Skeletal muscle tissue (tissue), 3 donors: ENCODE measurements at regions not wholly inside any gene's neighbourhood (a gene's known extent, or its start where the extent isn't known, plus 50 kb on each side); places are given as distances from the start of the nearest gene placed in this dataset.
"Not testable (repeated sequence)": the region's sequence is repeated elsewhere in the genome, so short reads cannot be mapped to it uniquely, and the experiment has no call there.

Experiments used
- H3K27ac ChIP-seq: one replicate; pipeline ENCODE4 v1.7.0; 2013; ENCODE audit warnings: mild to moderate bottlenecking, low read depth, low read length, inconsistent platforms
- H3K27me3 ChIP-seq, 3 donors: one replicate each; pipeline ENCODE4 v1.7.0; 2013; ENCODE audit warnings: low read length in 3 of 3; ENCODE audit not compliant: control insufficient read depth in 3 of 3, insufficient read depth in 3 of 3
- H3K36me3 ChIP-seq, 3 donors: one replicate each; pipeline ENCODE4 v1.7.0; 2013; ENCODE audit warnings: low read length in 3 of 3; ENCODE audit not compliant: control insufficient read depth in 3 of 3, insufficient read depth in 3 of 3
- H3K4me1 ChIP-seq, 3 donors: one replicate each; pipeline ENCODE4 v1.7.0; 2013; ENCODE audit warnings: low read length in 3 of 3, mild to moderate bottlenecking in 3 of 3; ENCODE audit not compliant: control insufficient read depth in 3 of 3, insufficient read depth in 3 of 3
- H3K4me3 ChIP-seq, 3 donors: one replicate each; pipeline ENCODE4 v1.7.0; 2013; ENCODE audit warnings: low read length in 3 of 3
- H3K9ac ChIP-seq, 3 donors: one replicate each; pipeline ENCODE4 v1.7.0; 2013; ENCODE audit warnings: low read length in 3 of 3, mild to moderate bottlenecking in 3 of 3, moderate library complexity in 2 of 3, low read depth in 1 of 3
- H3K9me3 ChIP-seq, 3 donors: one replicate each; pipeline ENCODE4 v1.7.0; 2013; ENCODE audit warnings: low read length in 3 of 3; ENCODE audit not compliant: control insufficient read depth in 3 of 3
- donor health status: Osteomylitis.

DNA sequence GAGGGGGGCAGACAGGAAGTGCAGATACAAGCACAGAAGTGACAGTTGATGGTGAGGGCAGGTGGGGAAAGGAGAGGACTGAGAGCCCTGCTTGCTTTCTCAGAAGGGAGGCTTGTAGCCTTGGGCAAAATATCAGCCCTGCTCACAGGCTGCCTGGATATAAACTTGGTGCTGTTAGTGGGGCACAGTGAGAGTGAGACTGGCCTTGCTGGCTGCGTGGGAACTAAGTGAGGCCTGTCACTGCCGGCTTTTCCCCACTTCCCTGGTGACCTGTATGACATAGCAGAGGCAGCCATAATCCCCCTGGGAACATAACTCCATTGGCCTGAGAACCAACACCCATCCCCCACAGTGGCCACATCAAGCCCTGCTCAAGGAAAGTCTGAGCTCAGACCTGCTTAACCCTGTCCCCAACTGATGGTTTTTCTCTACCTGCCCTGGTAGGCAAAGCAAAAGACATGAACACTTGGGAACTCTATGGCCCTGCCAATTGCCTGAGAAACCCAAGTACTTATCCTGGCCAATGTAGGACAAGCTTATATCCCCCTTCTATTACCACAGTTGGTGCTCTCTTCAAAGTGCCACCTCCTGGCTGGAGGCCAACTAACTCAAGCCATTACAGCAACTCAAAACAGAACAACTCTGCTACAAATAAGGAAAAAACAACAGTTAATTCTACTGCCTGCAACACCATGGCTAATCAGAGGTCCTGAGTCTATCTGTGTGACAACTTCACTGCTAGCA lies 472.7 kb downstream of the PLPP3 start:
- H3K4me3 ChIP-seq, result no peak overlapping the region
- H3K9me3 ChIP-seq, result peaks cover 0 to 3% (median 0%) of the 10 kb centered on the region in 3 donors
- H3K27me3 ChIP-seq, result no peaks in the 10 kb centered on the region
- no peak overlapping the region for H3K9ac ChIP-seq
- H3K4me1 ChIP-seq, result peaks cover 0 to 4% (median 0%) of the 10 kb centered on the region in 3 donors
- H3K27ac ChIP-seq, result no peak overlapping the region
- H3K36me3 ChIP-seq, result no peaks in the 10 kb centered on the region

DNA sequence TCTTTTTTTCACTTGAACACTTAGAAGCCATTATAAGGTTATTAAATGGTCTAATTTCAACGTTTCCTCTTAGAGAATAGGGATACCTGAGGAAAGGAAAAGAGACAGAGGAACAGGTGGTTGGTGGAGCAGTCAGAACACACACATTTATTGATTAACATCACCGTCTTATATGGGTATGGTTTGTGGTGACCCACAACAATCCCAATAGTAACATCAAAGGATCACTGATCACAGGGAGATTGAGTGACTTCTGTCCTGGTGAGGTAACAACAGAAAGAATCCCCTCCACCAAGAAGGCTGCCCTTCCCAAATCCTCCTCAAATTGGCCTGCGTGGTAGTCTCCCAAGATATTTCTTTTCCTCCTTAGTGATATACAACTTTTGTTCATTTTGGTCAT lies 474.0 kb downstream of the PLPP3 start:
- H3K36me3 ChIP-seq, result no peaks in the 10 kb centered on the region

DNA sequence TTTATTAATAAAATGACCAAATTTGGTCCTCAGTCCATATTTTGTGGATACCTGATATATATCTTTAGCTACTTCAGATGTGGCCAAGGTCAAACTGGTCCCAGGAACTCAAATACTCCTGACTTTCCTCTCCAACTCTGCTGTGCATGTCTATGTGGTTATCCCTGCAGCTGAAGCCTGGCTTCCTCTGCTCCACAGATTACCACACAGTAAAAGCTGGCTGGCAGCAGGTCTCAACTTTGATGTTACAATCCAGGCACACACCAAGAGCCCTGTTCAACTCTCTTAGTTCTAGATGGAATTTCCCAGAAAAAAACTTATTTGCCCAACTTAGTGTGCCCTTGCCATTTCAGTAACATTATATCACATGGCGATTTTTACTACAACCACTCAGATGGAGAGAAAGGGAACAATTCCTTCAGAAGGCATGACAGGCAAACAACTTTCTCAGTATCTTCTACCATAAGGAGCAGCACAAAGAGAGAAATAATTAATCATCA lies 479.5 kb downstream of the PLPP3 start:
- Histone ChIP-seq H3K4me1 (no peaks in the 10 kb centered on the region), H3K4me3 (no peak overlapping the region), H3K27ac (no peak overlapping the region), H3K9me3 (peaks cover 0 to 3% (median 0%) of the 10 kb centered on the region in 3 donors), H3K27me3 (no peaks in the 10 kb centered on the region), H3K36me3 (no peaks in the 10 kb centered on the region), H3K9ac (no peak overlapping the region)

More for the DNA sequence above, 474.0 kb downstream of the PLPP3 start:
- no peak overlapping the region for H3K9ac ChIP-seq
- H3K27me3 ChIP-seq, result no peaks in the 10 kb centered on the region
- no peak overlapping the region for H3K4me3 ChIP-seq
- peaks cover 0 to 3% (median 0%) of the 10 kb centered on the region in 3 donors for H3K9me3 ChIP-seq
- peaks cover 0 to 4% (median 0%) of the 10 kb centered on the region in 3 donors for H3K4me1 ChIP-seq
- no peak overlapping the region for H3K27ac ChIP-seq

DNA sequence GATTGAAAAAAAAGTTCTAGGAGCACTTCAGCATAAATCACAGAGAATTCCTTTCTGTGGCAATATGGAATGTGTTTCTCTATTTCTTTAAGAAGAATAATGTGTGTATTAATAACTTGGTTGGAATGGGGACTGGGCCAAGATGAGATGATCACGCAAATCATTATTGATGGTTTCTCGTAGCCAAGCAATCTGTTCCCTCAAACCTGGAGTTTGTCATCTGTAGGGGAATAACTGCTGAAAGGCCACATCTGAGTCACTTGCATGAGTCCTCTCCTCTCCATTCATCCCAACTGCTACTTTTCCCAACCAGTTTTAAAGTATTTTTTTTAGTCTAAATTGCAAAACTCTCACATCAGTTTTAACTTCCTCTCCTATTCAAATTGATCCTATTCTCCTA lies 480.4 kb downstream of the PLPP3 start:
- Histone ChIP-seq H3K9ac (no peak overlapping the region), H3K27ac (no peak overlapping the region), H3K27me3 (no peaks in the 10 kb centered on the region), H3K9me3 (no peaks in the 10 kb centered on the region), H3K36me3 (no peaks in the 10 kb centered on the region), H3K4me1 (no peaks in the 10 kb centered on the region), H3K4me3 (no peak overlapping the region)

DNA sequence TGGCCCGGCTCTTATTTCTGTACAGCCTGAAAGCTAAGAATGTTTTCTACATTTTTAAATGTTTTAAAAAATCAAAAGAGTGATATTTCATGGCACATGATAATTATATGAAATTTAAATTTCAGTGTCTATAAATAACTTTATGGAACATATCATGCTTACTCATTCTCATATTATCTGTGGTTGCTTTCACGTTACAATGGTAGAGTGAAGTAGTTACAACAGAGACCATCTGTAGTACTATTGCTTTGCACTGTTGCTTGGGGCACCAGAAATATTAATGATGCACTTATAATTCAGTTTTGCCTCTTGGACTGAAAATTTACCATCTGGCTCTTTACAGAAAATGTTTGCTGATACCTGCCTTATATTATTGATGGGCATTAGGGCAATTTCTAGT lies 481.6 kb downstream of the PLPP3 start:
- Histone ChIP-seq H3K27ac (no peak overlapping the region), H3K9me3 (no peaks in the 10 kb centered on the region), H3K27me3 (no peaks in the 10 kb centered on the region), H3K4me3 (no peak overlapping the region), H3K36me3 (no peaks in the 10 kb centered on the region), H3K9ac (no peak overlapping the region), H3K4me1 (no peaks in the 10 kb centered on the region)

DNA sequence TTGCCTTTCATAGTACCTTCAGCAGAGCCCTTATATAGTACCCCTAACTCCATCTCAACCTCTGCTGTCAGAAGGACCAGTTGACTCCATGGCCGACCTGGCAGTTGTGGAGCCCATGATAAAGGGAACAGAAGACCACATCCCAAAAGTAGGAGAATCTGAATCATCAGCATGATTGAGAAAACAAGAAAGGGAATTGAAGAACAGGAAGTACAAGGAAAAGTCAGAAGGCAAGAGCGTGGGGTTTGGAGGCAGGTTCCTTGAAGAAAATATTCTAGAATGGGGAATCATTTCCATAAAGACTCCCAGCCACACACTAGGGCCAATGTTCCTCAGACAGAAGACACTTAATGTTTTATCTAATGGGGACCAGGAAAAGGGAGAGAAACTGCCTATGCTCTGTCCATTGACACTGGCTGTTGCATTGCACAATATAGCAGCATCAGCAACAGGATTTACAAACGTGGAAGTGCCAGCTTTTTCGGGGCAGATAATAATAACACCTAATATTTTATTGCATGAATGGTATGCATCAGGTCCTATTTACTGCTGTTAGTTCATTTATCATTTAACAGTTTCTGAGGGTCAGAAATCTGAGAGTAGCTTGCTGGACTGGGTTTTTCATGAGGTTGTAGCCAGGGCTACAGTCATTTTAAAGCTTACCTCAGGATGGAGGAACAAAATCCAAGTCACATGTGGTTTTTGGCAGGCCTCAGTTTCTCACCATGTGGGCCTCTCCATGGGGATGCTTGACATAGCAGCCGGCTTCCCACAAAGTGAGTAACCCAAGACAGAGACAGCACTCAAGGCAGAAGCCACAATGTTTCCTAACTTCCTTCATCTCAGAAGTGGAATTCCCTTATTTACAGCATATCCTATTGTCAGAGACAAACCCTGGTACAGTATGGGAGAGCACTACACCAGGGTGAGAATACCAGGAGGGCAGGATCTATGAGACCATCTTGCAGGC lies 483.4 kb downstream of the PLPP3 start:
- no peaks in the 10 kb centered on the region for H3K27me3 ChIP-seq
- H3K9ac ChIP-seq, result no peak overlapping the region
- no peak overlapping the region for H3K4me3 ChIP-seq
- no peaks in the 10 kb centered on the region for H3K36me3 ChIP-seq
- H3K4me1 ChIP-seq, result no peaks in the 10 kb centered on the region
- H3K9me3 ChIP-seq, result no peaks in the 10 kb centered on the region
- H3K27ac ChIP-seq, result no peak overlapping the region

DNA sequence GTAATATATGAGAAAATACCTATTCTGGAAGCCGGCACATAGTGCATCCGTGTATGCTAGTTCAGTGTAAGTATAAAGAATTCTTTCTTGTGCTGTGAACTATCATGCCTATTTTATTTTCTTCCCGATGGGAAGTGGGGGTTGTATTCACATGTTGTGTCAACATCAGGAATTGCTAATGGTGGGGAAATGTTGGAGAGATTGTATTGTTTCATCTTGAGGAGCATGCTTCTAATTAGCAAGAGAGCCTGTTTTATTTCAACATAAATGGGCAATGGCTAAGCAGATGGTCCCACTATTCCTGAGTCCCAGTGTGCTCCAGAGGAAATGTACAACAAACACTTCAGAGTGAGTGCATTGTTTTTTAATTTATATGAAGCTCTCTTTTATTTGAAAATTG lies 485.2 kb downstream of the PLPP3 start:
- no peaks in the 10 kb centered on the region for H3K27me3 ChIP-seq
- no peaks in the 10 kb centered on the region for H3K4me1 ChIP-seq
- H3K27ac ChIP-seq, result no peak overlapping the region
- no peak overlapping the region for H3K9ac ChIP-seq
- H3K9me3 ChIP-seq, result no peaks in the 10 kb centered on the region
- H3K4me3 ChIP-seq, result no peak overlapping the region
- no peaks in the 10 kb centered on the region for H3K36me3 ChIP-seq

DNA sequence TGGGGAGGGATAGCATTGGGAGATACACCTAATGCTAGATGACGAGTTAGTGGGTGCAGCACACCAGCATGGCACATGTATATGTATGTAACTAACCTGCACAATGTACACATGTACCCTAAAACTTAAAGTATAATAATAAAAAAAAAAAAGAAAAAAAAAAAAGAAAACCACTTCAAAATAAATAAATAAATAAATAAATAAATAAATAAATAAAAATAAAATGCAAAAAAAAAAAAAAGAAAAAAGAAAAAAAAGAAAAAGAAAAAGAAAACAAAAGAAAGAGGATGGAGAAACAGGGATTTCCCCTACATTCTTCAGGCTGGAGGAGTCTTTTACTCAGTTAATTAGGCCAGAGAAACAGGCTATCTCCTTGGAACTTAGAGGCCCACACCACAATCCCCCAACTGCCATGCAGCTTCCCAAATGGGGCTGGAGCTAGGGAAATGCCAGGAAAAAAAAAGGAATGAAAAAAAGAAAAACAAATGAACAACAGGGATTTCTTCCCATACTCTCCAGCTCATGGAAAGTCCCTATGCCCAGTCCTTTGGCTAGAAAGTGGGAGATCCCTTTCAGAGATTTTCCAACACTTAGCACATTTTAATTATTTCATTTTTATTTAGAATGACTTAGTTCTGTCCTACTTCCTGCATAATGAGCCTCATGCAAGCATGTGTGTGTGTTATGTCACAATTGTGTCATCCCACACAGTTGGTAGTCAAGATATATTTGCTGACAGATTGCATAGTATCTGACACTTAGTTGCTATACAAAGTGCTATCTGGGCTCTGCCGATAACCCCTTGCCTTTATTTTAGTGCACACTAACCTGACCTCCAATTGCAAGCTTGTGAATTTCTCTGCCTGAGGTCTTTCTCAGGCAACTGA lies 486.4 kb downstream of the PLPP3 start:
- Histone ChIP-seq H3K4me1 (no peaks in the 10 kb centered on the region), H3K9me3 (no peaks in the 10 kb centered on the region), H3K4me3 (no peak overlapping the region), H3K27ac (no peak overlapping the region), H3K27me3 (no peaks in the 10 kb centered on the region), H3K9ac (no peak overlapping the region), H3K36me3 (no peaks in the 10 kb centered on the region)

DNA sequence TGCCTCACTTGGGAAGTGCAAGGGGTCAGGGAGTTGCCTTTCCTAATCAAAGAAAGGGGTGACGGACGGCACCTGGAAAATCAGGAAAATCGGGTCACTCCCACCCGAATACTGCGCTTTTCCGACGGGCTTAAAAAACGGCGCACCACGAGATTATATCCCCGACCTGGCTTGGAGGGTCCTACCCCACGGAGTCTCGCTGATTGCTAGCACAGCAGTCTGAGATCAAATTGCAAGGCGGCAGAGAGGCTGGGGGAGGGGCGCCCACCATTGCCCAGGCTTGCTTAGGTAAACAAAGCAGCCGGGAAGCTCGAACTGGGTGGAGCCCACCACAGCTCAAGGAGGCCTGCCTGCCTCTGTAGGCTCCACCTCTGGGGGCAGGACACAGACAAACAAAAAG lies 489.5 kb downstream of the PLPP3 start:
- H3K27ac ChIP-seq, H3K4me1 ChIP-seq, H3K9ac ChIP-seq, H3K4me3 ChIP-seq, H3K36me3 ChIP-seq, H3K9me3 ChIP-seq, H3K27me3 ChIP-seq: not testable (repeated sequence)
